H1 (cell line): ENCODE measurements at regions not wholly inside any gene's neighbourhood (a gene's known extent, or its start where the extent isn't known, plus 50 kb on each side); places are given as distances from the start of the nearest gene placed in this dataset.

ENCODE experiments used
- CTCF ChIA-PET: fragments of 300-600 bp; sonication (Branson Sonifier 250); formaldehyde crosslinking; loops from one replicate; lab custom pipeline; 2021; ENCODE audit not compliant: partially characterized antibody; lab: Charles Lee
- POLR2A ChIA-PET: fragments of 300-600 bp; sonication (Branson Sonifier 250); formaldehyde crosslinking; loops from one replicate; lab custom pipeline; 2021; ENCODE audit warnings: inconsistent platforms; ENCODE audit not compliant: partially characterized antibody; lab: Charles Lee
- DNase-seq, 2 experiments: peaks; one replicate each; pipeline versions ENCODE4 v3.0.0 to v3.0.0-alpha.2; 2010 to 2022; ENCODE audit warnings: low spot score in 2 of 2, low read depth in 1 of 2, mixed read lengths in 1 of 2
- FAIRE-seq: peaks from 2 replicates; lab custom pipeline; 2011; peaks lifted over from hg19 to GRCh38; lab: Jason Lieb, UNC
- H2AFZ ChIP-seq: 2 replicates; pipeline ENCODE4 v1.8.1; 2012; ENCODE audit warnings: low read length, inconsistent platforms
- H2AK5ac ChIP-seq: 2 replicates; pipeline ENCODE4 v1.6.1; 2013; ENCODE audit warnings: low read depth, low read length
- H2BK120ac ChIP-seq: replicated peaks from 2 replicates; pipeline ENCODE3; 2013; ENCODE audit warnings: low read depth, low read length, inconsistent platforms
- H2BK12ac ChIP-seq: 2 replicates; pipeline ENCODE4 v1.6.1; 2013; ENCODE audit warnings: low read depth, low read length
- H2BK15ac ChIP-seq: 2 replicates; pipeline ENCODE4 v1.6.1; 2013; ENCODE audit warnings: low read length
- H2BK20ac ChIP-seq: 2 replicates; pipeline ENCODE4 v1.6.1; 2013; ENCODE audit warnings: low read length
- H2BK5ac ChIP-seq: 2 replicates; pipeline ENCODE4 v1.6.1; 2013; ENCODE audit warnings: low read depth, low read length
- H3K14ac ChIP-seq: 2 replicates; pipeline ENCODE4 v1.6.1; 2013; ENCODE audit warnings: inconsistent platforms; ENCODE audit not compliant: insufficient read length
- H3K18ac ChIP-seq: 2 replicates; pipeline ENCODE4 v1.6.1; 2013; ENCODE audit warnings: low read length; ENCODE audit errors: extremely low read depth
- H3K23ac ChIP-seq: 2 replicates; pipeline ENCODE4 v1.6.1; 2013; ENCODE audit warnings: inconsistent platforms; ENCODE audit not compliant: insufficient read length
- H3K23me2 ChIP-seq: 2 replicates; pipeline ENCODE4 v1.6.1; 2013; ENCODE audit warnings: low read depth, low read length
- H3K27ac ChIP-seq: 2 replicates; pipeline ENCODE4 v1.6.1; 2011; ENCODE audit warnings: low read depth, low read length, inconsistent platforms
- H3K27me3 ChIP-seq, 4 experiments: replicated peaks in 1 of 4; 1 replicate in 1 of 4; 2 replicates in 3 of 4; pipeline versions ENCODE4 v1.6.1 to v1.8.1; 2011 to 2013; ENCODE audit warnings: low read length in 3 of 4, mild to moderate bottlenecking in 3 of 4, inconsistent platforms in 2 of 4, mixed read lengths in 2 of 4, moderate library complexity in 1 of 4; ENCODE audit not compliant: control insufficient read depth in 3 of 4, insufficient read depth in 3 of 4; ENCODE audit errors: extremely low read depth in 1 of 4
- H3K36me3 ChIP-seq, 4 experiments: 2 replicates each; pipeline versions ENCODE4 v1.6.1 to v1.8.1; 2011 to 2013; ENCODE audit warnings: mild to moderate bottlenecking in 4 of 4, low read length in 3 of 4, moderate library complexity in 2 of 4, control low read depth in 1 of 4, inconsistent platforms in 1 of 4; ENCODE audit not compliant: insufficient read depth in 4 of 4, control insufficient read depth in 2 of 4
- H3K4ac ChIP-seq: replicated peaks from 2 replicates; pipeline ENCODE3; 2013; ENCODE audit warnings: low read length, low read depth, mixed read lengths, inconsistent platforms; ENCODE audit not compliant: insufficient read length
- H3K4me1 ChIP-seq, 4 experiments: replicated peaks in 1 of 4; 1 replicate in 1 of 4; 2 replicates in 3 of 4; pipeline versions ENCODE4 v1.6.1 to v1.8.1; 2011 to 2013; ENCODE audit warnings: low read length in 3 of 4, inconsistent platforms in 2 of 4, mixed read lengths in 1 of 4; ENCODE audit not compliant: insufficient read depth in 4 of 4, control insufficient read depth in 3 of 4
- H3K4me2 ChIP-seq, 2 experiments: 2 replicates each; pipeline versions ENCODE4 v1.6.1 to v1.8.1; 2011 to 2013; ENCODE audit warnings: low read depth in 2 of 2, low read length in 2 of 2, control low read depth in 1 of 2, inconsistent platforms in 1 of 2, mild to moderate bottlenecking in 1 of 2; ENCODE audit not compliant: insufficient read depth in 1 of 2
- H3K4me3 ChIP-seq, 4 experiments: fragments of 200-600, 300-600 bp in 1 of 4; sonication (generic), shearing (Covaris generic), sonication (Bioruptor Twin) in 1 of 4; 2 replicates each; pipeline versions ENCODE4 v1.5.1 to v1.8.1; 2011 to 2016; ENCODE audit warnings: low read length in 4 of 4, low read depth in 3 of 4, control low read depth in 2 of 4, inconsistent platforms in 2 of 4, mild to moderate bottlenecking in 2 of 4, mixed read lengths in 1 of 4, moderate library complexity in 1 of 4; ENCODE audit not compliant: insufficient read depth in 2 of 4; ENCODE audit errors: extremely low read depth in 1 of 4
- H3K56ac ChIP-seq: replicated peaks from 2 replicates; pipeline ENCODE3; 2013; ENCODE audit warnings: low read depth, mild to moderate bottlenecking, mixed read lengths, low read length, inconsistent platforms; ENCODE audit not compliant: insufficient read length
- H3K79me1 ChIP-seq: 2 replicates; pipeline ENCODE4 v1.6.1; 2013; ENCODE audit warnings: low read depth, low read length, control low read depth
- H3K79me2 ChIP-seq, 2 experiments: 2 replicates each; pipeline versions ENCODE4 v1.6.1 to v1.8.1; 2012 to 2013; ENCODE audit warnings: low read length in 2 of 2, mild to moderate bottlenecking in 2 of 2, inconsistent platforms in 1 of 2; ENCODE audit not compliant: insufficient read depth in 2 of 2, control insufficient read depth in 1 of 2
- H3K9ac ChIP-seq, 4 experiments: replicated peaks in 1 of 4; 1 replicate in 1 of 4; 2 replicates in 3 of 4; pipeline versions ENCODE4 v1.6.1 to v1.8.1; 2011 to 2013; ENCODE audit warnings: low read depth in 3 of 4, low read length in 3 of 4, control low read depth in 2 of 4, mild to moderate bottlenecking in 2 of 4, moderate library complexity in 2 of 4, inconsistent platforms in 1 of 4; ENCODE audit errors: extremely low read depth in 1 of 4
- H3K9me3 ChIP-seq, 2 experiments: 2 replicates each; pipeline versions ENCODE4 v1.6.1 to v1.8.1; 2012 to 2013; ENCODE audit warnings: mild to moderate bottlenecking in 2 of 2, moderate library complexity in 2 of 2, control low read depth in 1 of 2, inconsistent platforms in 1 of 2, low read depth in 1 of 2, low read length in 1 of 2, mixed read lengths in 1 of 2; ENCODE audit not compliant: insufficient read depth in 2 of 2
- H4K20me1 ChIP-seq, 2 experiments: replicated peaks in 1 of 2; 2 replicates each; pipeline versions ENCODE3 to v1.8.1; 2011 to 2013; ENCODE audit warnings: inconsistent platforms in 2 of 2, low read length in 2 of 2, mild to moderate bottlenecking in 1 of 2; ENCODE audit not compliant: insufficient read depth in 2 of 2, control insufficient read depth in 1 of 2
- H4K5ac ChIP-seq: 2 replicates; pipeline ENCODE4 v1.6.1; 2013; ENCODE audit warnings: low read length, low read depth, mixed read lengths, inconsistent platforms; ENCODE audit not compliant: insufficient read length
- H4K8ac ChIP-seq: 2 replicates; pipeline ENCODE4 v1.8.0; 2013; ENCODE audit warnings: mild to moderate bottlenecking, moderate library complexity, low read length, inconsistent platforms; ENCODE audit not compliant: insufficient read depth; ENCODE audit errors: extremely low read depth
- H4K91ac ChIP-seq: replicated peaks from 2 replicates; pipeline ENCODE3; 2013; ENCODE audit warnings: low read length, mixed read lengths, inconsistent platforms; ENCODE audit not compliant: insufficient read length
- EP300 ChIP-seq, 2 experiments: IDR thresholded peaks; 1 replicate in 1 of 2; 2 replicates in 1 of 2; pipeline ENCODE4 v1.6.1; 2011 to 2012; ENCODE audit warnings: low read depth in 2 of 2, low read length in 2 of 2, mild to moderate bottlenecking in 2 of 2, borderline replicate concordance in 1 of 2, inconsistent platforms in 1 of 2, moderate library complexity in 1 of 2
- FOSL1 ChIP-seq: IDR thresholded peaks from 2 replicates; pipeline ENCODE4 v1.6.1; 2011; ENCODE audit warnings: mild to moderate bottlenecking, low read depth, low read length, moderate library complexity; ENCODE audit not compliant: insufficient read depth
- WGBS, 2 experiments: shearing (Covaris generic) in 1 of 2; methylation state at CpG; one replicate each; pipeline versions ENCODE4 v1.1.6 to v1.1.7; 2013 to 2015; ENCODE audit warnings: low lambda C conversion rate in 2 of 2, mixed read lengths in 2 of 2, inconsistent platforms in 1 of 2, low coverage in 1 of 2, missing lambda C conversion rate in 1 of 2; ENCODE audit not compliant: insufficient replicate concordance in 2 of 2, insufficient coverage in 1 of 2, insufficient read length in 1 of 2; ENCODE audit errors: extremely low coverage in 1 of 2, missing lambda C conversion rate in 1 of 2; 5-methylcytosine and 5-hydroxymethylcytosine counted together

GRCh38 chr10:63071145-63071544 lies 62.0 kb upstream of the NRBF2 start:
- H3K23me2 ChIP-seq, result no peaks in the 10 kb centered on the region
- DNase-seq (no peak), FAIRE-seq (no peak)
- no peak overlapping the region for H2BK15ac ChIP-seq
- ChIA-PET CTCF (interaction anchor here (0.9 to 1.9 kb wide), 3 partner anchors 12 to 14 kb away, joined by 3 to 6 read pairs (median 3); no protein-coding TSS in a partner anchor), POLR2A (no interaction called here)
- H2BK5ac ChIP-seq, result no peak overlapping the region
- H2BK12ac ChIP-seq, result no peak overlapping the region
- H3K4me1 ChIP-seq, result no peaks in the 10 kb centered on the region
- no peak overlapping the region for H2BK120ac ChIP-seq
- H3K27ac ChIP-seq, result no peak overlapping the region
- H3K36me3 ChIP-seq, result no peaks in the 10 kb centered on the region
- WGBS, 2 experiments, result 88% methylated on average over 11 of the region's 11 CpGs; no CpG with 5 or more reads in 1 of the 2 experiments
- H3K4ac ChIP-seq, result no peak overlapping the region
- no peak overlapping the region for H4K91ac ChIP-seq
- no peaks in the 10 kb centered on the region for H3K9me3 ChIP-seq
- H3K18ac ChIP-seq, result no peak overlapping the region
- no peak overlapping the region for H4K8ac ChIP-seq
- H3K79me2 ChIP-seq, result no peaks in the 10 kb centered on the region
- no peaks in the 10 kb centered on the region for H3K27me3 ChIP-seq
- TF ChIP-seq EP300 (IDR thresholded peaks at IDR 0.05; ENCODE audit: borderline replicate concordance in 1 of 2, low read depth in 2 of 2, low read length in 2 of 2) (no peak), FOSL1 (no peak)
- H3K4me2 ChIP-seq, result no peak overlapping the region
- H3K14ac ChIP-seq, result peak overlapping the region; percentile 58
- H4K20me1 ChIP-seq, result no peaks in the 10 kb centered on the region
- no peaks in the 10 kb centered on the region for H3K79me1 ChIP-seq
- H2AK5ac ChIP-seq, result no peak overlapping the region
- H3K23ac ChIP-seq, result no peak overlapping the region
- no peak overlapping the region for H4K5ac ChIP-seq
- H3K56ac ChIP-seq, result no peak overlapping the region
- no peak overlapping the region for H3K9ac ChIP-seq
- H2AFZ ChIP-seq, result peak overlapping the region; percentile 83
- H2BK20ac ChIP-seq, result no peak overlapping the region
- H3K4me3 ChIP-seq, result no peak overlapping the region
